ENCODE measurements at regions not wholly inside any gene's neighbourhood (a gene's known extent, or its start where the extent isn't known, plus 50 kb on each side); places are given as distances from the start of the nearest gene placed in this dataset.
"Not testable (repeated sequence)": the region's sequence is repeated elsewhere in the genome, so short reads cannot be mapped to it uniquely, and the experiment has no call there.

GRCh38 chr1:117719004-117719403 is 113.2 kb downstream of the TENT5C start:
- peaks cover 3% of the 10 kb centered on the region; the same call in 1 of the 2 replicates for H3K9me3 ChIP-seq (replicated peaks)

GRCh38 chr1:117732065-117732797 is 126.4 kb downstream of the TENT5C start:
- H3K4me3 ChIP-seq: no peak overlapping the region
- H3K4me1 ChIP-seq: no peaks in the 10 kb centered on the region
- H3K27ac ChIP-seq: no peak overlapping the region
- peaks cover 8% of the 10 kb centered on the region for H3K9me3 ChIP-seq (replicated peaks)
- H3K27me3 ChIP-seq: no peaks in the 10 kb centered on the region
- no peaks in the 10 kb centered on the region for H3K36me3 ChIP-seq
- DNase-seq: no peak

More at GRCh38 chr1:117719004-117719403, 113.2 kb downstream of the TENT5C start:
- no peak for DNase-seq
- Histone ChIP-seq H3K4me1 (no peaks in the 10 kb centered on the region), H3K4me3 (no peak overlapping the region), H3K36me3 (no peaks in the 10 kb centered on the region), H3K27ac (no peak overlapping the region), H3K27me3 (no peaks in the 10 kb centered on the region)

GRCh38 chr1:117732956-117733355 is 127.1 kb downstream of the TENT5C start:
- no peaks in the 10 kb centered on the region for H3K4me1 ChIP-seq
- DNase-seq: no peak
- no peak overlapping the region for H3K27ac ChIP-seq
- H3K4me3 ChIP-seq: no peak overlapping the region
- H3K36me3 ChIP-seq: no peaks in the 10 kb centered on the region
- peaks cover 8% of the 10 kb centered on the region for H3K9me3 ChIP-seq (replicated peaks)
- H3K27me3 ChIP-seq: no peaks in the 10 kb centered on the region

- DNase-seq: no peak
- H3K27me3 ChIP-seq: no peaks in the 10 kb centered on the region
- H3K9me3 ChIP-seq (replicated peaks): peaks cover 2% of the 10 kb centered on the region
- no peak overlapping the region for H3K27ac ChIP-seq
- H3K36me3 ChIP-seq: no peaks in the 10 kb centered on the region
- H3K4me3 ChIP-seq: no peak overlapping the region; the same call in 1 of the 2 replicates
- no peaks in the 10 kb centered on the region for H3K4me1 ChIP-seq
These were observed 128.6 kb downstream of the TENT5C start for GRCh38 chr1:117734403-117734802.

GRCh38 chr1:117735045-117735992 is 129.5 kb downstream of the TENT5C start:
- peak in 1 of 2 experiments; percentile 24 for DNase-seq
- Histone ChIP-seq H3K4me3 (peak overlapping the region; percentile 46), H3K36me3 (no peaks in the 10 kb centered on the region), H3K27ac (no peak overlapping the region), H3K27me3 (no peaks in the 10 kb centered on the region), H3K9me3 (replicated peaks) (no peaks in the 10 kb centered on the region), H3K4me1 (no peaks in the 10 kb centered on the region)

- Histone ChIP-seq H3K27me3 (no peaks in the 10 kb centered on the region), H3K4me3 (no peak overlapping the region), H3K4me1 (no peaks in the 10 kb centered on the region), H3K27ac (no peak overlapping the region), H3K36me3 (no peaks in the 10 kb centered on the region), H3K9me3 (replicated peaks) (no peaks in the 10 kb centered on the region)
- no peak for DNase-seq
These were observed 133.7 kb downstream of the TENT5C start for GRCh38 chr1:117739504-117739903.

- DNase-seq: no peak
- no peak overlapping the region for H3K4me3 ChIP-seq
- no peaks in the 10 kb centered on the region for H3K4me1 ChIP-seq
- no peaks in the 10 kb centered on the region for H3K36me3 ChIP-seq
- H3K27me3 ChIP-seq: no peaks in the 10 kb centered on the region
- H3K9me3 ChIP-seq (replicated peaks): no peaks in the 10 kb centered on the region
- H3K27ac ChIP-seq: no peak overlapping the region
These were observed 134.6 kb downstream of the TENT5C start for GRCh38 chr1:117740496-117740895.

- not testable (repeated sequence) for H3K27me3 ChIP-seq; H3K4me1 ChIP-seq; H3K4me3 ChIP-seq; H3K27ac ChIP-seq; H3K9me3 ChIP-seq (replicated peaks); H3K36me3 ChIP-seq
- peak in 1 of 2 experiments; percentile 30 for DNase-seq
These were observed 140.7 kb downstream of the TENT5C start for GRCh38 chr1:117746565-117746964.

- no peaks in the 10 kb centered on the region for H3K9me3 ChIP-seq (replicated peaks)
- H3K36me3 ChIP-seq: no peaks in the 10 kb centered on the region
- no peak overlapping the region for H3K27ac ChIP-seq
- H3K4me1 ChIP-seq: no peaks in the 10 kb centered on the region
- H3K4me3 ChIP-seq: no peak overlapping the region
- H3K27me3 ChIP-seq: no peaks in the 10 kb centered on the region
- DNase-seq: no peak
These were observed 141.8 kb downstream of the TENT5C start for GRCh38 chr1:117747605-117748004.

- Histone ChIP-seq H3K27me3 (no peaks in the 10 kb centered on the region; the same call in 1 of the 2 replicates), H3K4me3 (no peak overlapping the region), H3K36me3 (no peaks in the 10 kb centered on the region), H3K9me3 (replicated peaks) (no peaks in the 10 kb centered on the region), H3K4me1 (peaks cover 9% of the 10 kb centered on the region), H3K27ac (no peak overlapping the region)
- no peak for DNase-seq
These were observed 145.5 kb downstream of the TENT5C start for GRCh38 chr1:117751321-117751720.

- no peaks in the 10 kb centered on the region for H3K9me3 ChIP-seq (replicated peaks)
- no peak overlapping the region for H3K27ac ChIP-seq
- peaks cover 9% of the 10 kb centered on the region for H3K4me1 ChIP-seq
- H3K4me3 ChIP-seq: no peak overlapping the region
- H3K27me3 ChIP-seq: no peaks in the 10 kb centered on the region; the same call in 1 of the 2 replicates
- DNase-seq: no peak
- no peaks in the 10 kb centered on the region for H3K36me3 ChIP-seq
These were observed 146.8 kb downstream of the TENT5C start for GRCh38 chr1:117752661-117753060.

- Histone ChIP-seq H3K27me3 (no peaks in the 10 kb centered on the region; the same call in 1 of the 2 replicates), H3K4me1 (peaks cover 9% of the 10 kb centered on the region), H3K27ac (no peak overlapping the region), H3K36me3 (no peaks in the 10 kb centered on the region), H3K9me3 (replicated peaks) (no peaks in the 10 kb centered on the region), H3K4me3 (no peak overlapping the region)
- DNase-seq: no peak
These were observed 147.4 kb downstream of the TENT5C start for GRCh38 chr1:117753232-117753631.

- no peak for DNase-seq
- Histone ChIP-seq H3K4me3 (no peak overlapping the region; the same call in 1 of the 2 replicates), H3K27ac (no peak overlapping the region)
These were observed 147.8 kb downstream of the TENT5C start for GRCh38 chr1:117753652-117754051.

GRCh38 chr1:117754061-117754969 is 148.5 kb downstream of the TENT5C start:
- H3K4me3 ChIP-seq: no peak overlapping the region; the same call in 1 of the 2 replicates
- DNase-seq: peak; percentile 60 to 84
- H3K9me3 ChIP-seq (replicated peaks): no peaks in the 10 kb centered on the region
- H3K36me3 ChIP-seq: no peaks in the 10 kb centered on the region
- peaks cover 9% of the 10 kb centered on the region for H3K4me1 ChIP-seq
- H3K27me3 ChIP-seq: no peaks in the 10 kb centered on the region; the same call in 1 of the 2 replicates
- H3K27ac ChIP-seq: no peak overlapping the region

More at GRCh38 chr1:117753652-117754051, 147.8 kb downstream of the TENT5C start:
- H3K4me1 ChIP-seq: peaks cover 9% of the 10 kb centered on the region
- no peaks in the 10 kb centered on the region for H3K36me3 ChIP-seq
- no peaks in the 10 kb centered on the region for H3K9me3 ChIP-seq (replicated peaks)
- H3K27me3 ChIP-seq: no peaks in the 10 kb centered on the region; the same call in 1 of the 2 replicates
